A549 (cell line): ENCODE measurements at regions not wholly inside any gene's neighbourhood (a gene's known extent, or its start where the extent isn't known, plus 50 kb on each side); places are given as distances from the start of the nearest gene placed in this dataset.

Experiments used
- ATAC-seq, 2 experiments: fragments of 200-7000 bp in 1 of 2; fragments of >200 bp in 1 of 2; cut with Nextera tagmentation in 1 of 2; cut with Tn5 transposase in 1 of 2; 3 replicates each; pipeline versions ENCODE4 v1.8.0 to v1.9.1; 2018 to 2020; ENCODE audit warnings: mild to moderate bottlenecking in 1 of 2, moderate library complexity in 1 of 2
- CTCF ChIA-PET: fragments of 300-600 bp; sonication (Branson Sonifier 250); formaldehyde crosslinking; extraction: SDS; loops from one replicate; lab custom pipeline; 2021; ENCODE audit warnings: antibody characterized with exemption, inconsistent platforms; lab: Yijun Ruan, JAX
- POLR2A ChIA-PET: fragments of 350-600 bp; formaldehyde crosslinking; extraction: SDS; loops from one replicate; lab custom pipeline; 2021; ENCODE audit warnings: antibody characterized with exemption, inconsistent platforms; lab: Yijun Ruan, JAX
- DNase-seq, 2 experiments: peaks; one replicate each; pipeline versions ENCODE4 v3.0.0 to v3.0.0-alpha.2; 2011 to 2016; ENCODE audit warnings: low read depth in 1 of 2, low spot score in 1 of 2
- FAIRE-seq: peaks from 2 replicates; lab custom pipeline; 2011; peaks lifted over from hg19 to GRCh38; lab: Jason Lieb, UNC
- H3K27ac ChIP-seq, 2 experiments: fragments of >200 bp; sonication (Bioruptor Twin); formaldehyde crosslinking; 3 replicates each; pipeline ENCODE4 v1.5.1; 2016 to 2017
- H3K4me1 ChIP-seq: fragments of >200 bp; sonication (Bioruptor Twin); formaldehyde crosslinking; 3 replicates; pipeline ENCODE4 v1.6.1; 2016
- H3K4me2 ChIP-seq: fragments of >200 bp; sonication (Bioruptor Twin); formaldehyde crosslinking; 3 replicates; pipeline ENCODE4 v1.6.1; 2016
- H3K4me3 ChIP-seq: fragments of >200 bp; sonication (Bioruptor Twin); formaldehyde crosslinking; 3 replicates; pipeline ENCODE4 v1.5.1; 2016
- H3K9me3 ChIP-seq: fragments of >200 bp; sonication (Bioruptor Twin); formaldehyde crosslinking; 3 replicates; pipeline ENCODE4 v1.6.1; 2016
- BCL3 ChIP-seq: fragments of >200 bp; sonication (Bioruptor Twin); formaldehyde crosslinking; IDR thresholded peaks from 3 replicates; pipeline ENCODE4 v1.6.1; 2016
- BHLHE40 ChIP-seq: IDR thresholded peaks from 2 replicates; pipeline ENCODE4 v1.6.1; 2012; ENCODE audit warnings: low read depth, low read length, inconsistent platforms
- CEBPB ChIP-seq, 2 experiments: fragments of >200 bp in 1 of 2; sonication (Bioruptor Twin) in 1 of 2; formaldehyde crosslinking in 1 of 2; IDR thresholded peaks; 2 replicates each; pipeline ENCODE4 v1.6.1; 2012 to 2016
- CHD4 ChIP-seq: fragments of 200-600 bp; sonication (generic); IDR thresholded peaks from 2 replicates; pipeline ENCODE4 v1.6.1; 2016; ENCODE audit warnings: antibody characterized with exemption, mild to moderate bottlenecking, borderline replicate concordance
- CTCF ChIP-seq: fragments of >200 bp; sonication (Bioruptor Twin); formaldehyde crosslinking; IDR thresholded peaks from 3 replicates; pipeline ENCODE4 v1.5.1; 2016
- FOSB ChIP-seq: fragments of 250-450 bp; sonication (Bioruptor Pico); IDR thresholded peaks from 2 replicates; pipeline ENCODE4 v1.5.0; 2020; ENCODE audit warnings: mild to moderate bottlenecking, moderate library complexity
- GATA3 ChIP-seq: IDR thresholded peaks from 2 replicates; pipeline ENCODE4 v1.6.1; 2012; ENCODE audit warnings: borderline replicate concordance
- HDAC2 ChIP-seq: fragments of 200-600 bp; sonication (generic); IDR thresholded peaks from 2 replicates; pipeline ENCODE4 v1.6.1; 2016
- HEYL ChIP-seq: fragments of 250-450 bp; sonication (Bioruptor Pico); IDR thresholded peaks from 2 replicates; pipeline ENCODE4 v1.8.0; 2021; ENCODE audit warnings: mild to moderate bottlenecking, moderate library complexity
- HOXA7 ChIP-seq: fragments of 250-450 bp; sonication (Bioruptor Pico); IDR thresholded peaks from 2 replicates; pipeline ENCODE4 v1.5.0; 2020; ENCODE audit warnings: mild to moderate bottlenecking, moderate library complexity
- HOXB5 ChIP-seq: fragments of 250-450 bp; sonication (Bioruptor Pico); IDR thresholded peaks from 2 replicates; pipeline ENCODE4 v1.5.0; 2020; ENCODE audit warnings: mild to moderate bottlenecking, moderate library complexity
- JUNB ChIP-seq: fragments of >200 bp; sonication (Bioruptor Twin); formaldehyde crosslinking; IDR thresholded peaks from 2 replicates; pipeline ENCODE4 v1.6.1; 2016
- MAX ChIP-seq: IDR thresholded peaks from 2 replicates; pipeline ENCODE4 v1.6.1; 2012
- MYC ChIP-seq: IDR thresholded peaks from 2 replicates; pipeline ENCODE4 v1.6.1; 2012; ENCODE audit warnings: mild to moderate bottlenecking, inconsistent platforms, low read length, improper control_type of control experiment, borderline replicate concordance
- NPAS2 ChIP-seq: fragments of 250-450 bp; sonication (Bioruptor Pico); IDR thresholded peaks from 2 replicates; pipeline ENCODE4 v1.8.0; 2022; ENCODE audit warnings: mild to moderate bottlenecking, moderate library complexity, borderline replicate concordance
- RAD21 ChIP-seq, 2 experiments: fragments of >200 bp in 1 of 2; sonication (Bioruptor Twin) in 1 of 2; formaldehyde crosslinking in 1 of 2; IDR thresholded peaks in 1 of 2; conservative IDR thresholded peaks in 1 of 2; 2 replicates in 1 of 2; 3 replicates in 1 of 2; pipeline ENCODE4 v1.6.1; 2012 to 2018; ENCODE audit warnings: inconsistent platforms in 1 of 2
- REST ChIP-seq: fragments of 200-600 bp; sonication (generic); IDR thresholded peaks from 2 replicates; pipeline ENCODE4 v1.6.1; 2016; ENCODE audit warnings: antibody characterized with exemption, mild to moderate bottlenecking, moderate library complexity
- SREBF2 ChIP-seq: fragments of 450-650 bp; IDR thresholded peaks from 2 replicates; pipeline ENCODE4 v1.6.1; 2014; ENCODE audit warnings: mild to moderate bottlenecking, moderate library complexity
- TFCP2L1 ChIP-seq: fragments of 250-450 bp; sonication (Bioruptor Pico); IDR thresholded peaks from 2 replicates; pipeline ENCODE4 v1.5.0; 2021; ENCODE audit warnings: mild to moderate bottlenecking
- ZC3H11A ChIP-seq: fragments of 450-650 bp; IDR thresholded peaks from 2 replicates; pipeline ENCODE4 v1.6.1; 2014; ENCODE audit warnings: antibody characterized with exemption, mild to moderate bottlenecking
- WGBS: methylation state at CpG from one replicate; pipeline ENCODE4 v1.1.6; 2017; ENCODE audit errors: missing lambda C conversion rate; 5-methylcytosine and 5-hydroxymethylcytosine counted together
- TF ChIP-seq, protein P1 (sequence below): IDR thresholded peaks from 2 replicates; pipeline ENCODE4 v1.6.1; 2012

GRCh38 chr22:48644997-48645396, 1182.7 kb downstream of the BRD1 start:
- Histone ChIP-seq H3K9me3 (no peaks in the 10 kb centered on the region), H3K4me1 (no peaks in the 10 kb centered on the region), H3K4me3 (no peak overlapping the region)
- no peak for DNase-seq
- 62% methylated on average over 6 of the region's 6 CpGs for WGBS
- TF ChIP-seq SREBF2 (no peak), HOXB5 (CRISPR knock-in tag) (no peak), ZC3H11A (no peak), MYC (no peak), NPAS2 (no peak), MAX (no peak), HEYL (CRISPR knock-in tag) (no peak), REST (no peak), GATA3 (no peak), HDAC2 (no peak), BCL3 (no peak), CEBPB (IDR thresholded peaks at IDR 0.05) (no peak), CHD4 (no peak), RAD21 (conservative IDR thresholded peaks at IDR 0.05 in 1 of 2, IDR thresholded peaks at IDR 0.05 in 1 of 2) (no peak), CTCF (no peak), FOSB (CRISPR knock-in tag) (no peak), JUNB (no peak), HOXA7 (no peak), TFCP2L1 (CRISPR knock-in tag) (no peak)
- TF ChIP-seq, protein P1, sequence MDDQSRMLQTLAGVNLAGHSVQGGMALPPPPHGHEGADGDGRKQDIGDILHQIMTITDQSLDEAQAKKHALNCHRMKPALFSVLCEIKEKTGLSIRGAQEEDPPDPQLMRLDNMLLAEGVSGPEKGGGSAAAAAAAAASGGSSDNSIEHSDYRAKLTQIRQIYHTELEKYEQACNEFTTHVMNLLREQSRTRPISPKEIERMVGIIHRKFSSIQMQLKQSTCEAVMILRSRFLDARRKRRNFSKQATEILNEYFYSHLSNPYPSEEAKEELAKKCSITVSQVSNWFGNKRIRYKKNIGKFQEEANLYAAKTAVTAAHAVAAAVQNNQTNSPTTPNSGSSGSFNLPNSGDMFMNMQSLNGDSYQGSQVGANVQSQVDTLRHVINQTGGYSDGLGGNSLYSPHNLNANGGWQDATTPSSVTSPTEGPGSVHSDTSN: no peak
- TF ChIP-seq, all 56 proteins: peak for 0
- no peak overlapping the region for H3K27ac ChIP-seq
- ChIA-PET CTCF (no interaction called here), POLR2A (no interaction called here)
- FAIRE-seq (no peak), ATAC-seq (no peak; a peak in 1 of 6 replicates)
- H3K4me2 ChIP-seq: no peak overlapping the region

- DNase-seq (peak in 1 of 2 experiments; percentile 18), FAIRE-seq (no peak), ATAC-seq (peak in 1 of 2 experiments; percentile 75; a peak in 3 of 6 replicates)
- CTCF ChIA-PET: no interaction called here
- Histone ChIP-seq H3K4me2 (no peak overlapping the region), H3K4me1 (no peaks in the 10 kb centered on the region), H3K4me3 (no peak overlapping the region), H3K9me3 (no peaks in the 10 kb centered on the region), H3K27ac (no peak overlapping the region)
- POLR2A ChIA-PET: no interaction called here
- WGBS: 48% methylated on average over 2 of the region's 9 CpGs
- TF ChIP-seq BHLHE40 (no peak), REST (peak; percentile 74)
Measured at GRCh38 chr22:48644108-48644507, 1183.6 kb downstream of the BRD1 start.
